Common myeloid progenitor, CD34-positive (primary cell): ENCODE measurements at regions not wholly inside any gene's neighbourhood (a gene's known extent, or its start where the extent isn't known, plus 50 kb on each side); places are given as distances from the start of the nearest gene placed in this dataset.

Experiments
- CTCF ChIA-PET: fragments of 350-600 bp; sonication (Branson Sonifier 250); formaldehyde crosslinking; loops from one replicate; lab custom pipeline; 2021; ENCODE audit warnings: antibody characterized with exemption; lab: Charles Lee
- POLR2A ChIA-PET: fragments of 350-600 bp; sonication (Branson Sonifier 250); formaldehyde crosslinking; loops from one replicate; lab custom pipeline; 2021; ENCODE audit warnings: antibody characterized with exemption; lab: Charles Lee
- DNase-seq, 3 donors: peaks; one replicate each; pipeline versions ENCODE4 v3.0.0 to v3.0.0-alpha.2; 2013
- H3K27ac ChIP-seq, 2 experiments: 1 replicate in 1 of 2; 2 replicates in 1 of 2; pipeline ENCODE4 v1.7.0; 2013; ENCODE audit warnings: inconsistent platforms in 2 of 2, low read length in 2 of 2, mild to moderate bottlenecking in 2 of 2, low read depth in 1 of 2, moderate library complexity in 1 of 2; ENCODE audit not compliant: severe bottlenecking in 2 of 2, insufficient read depth in 1 of 2, poor library complexity in 1 of 2
- H3K27me3 ChIP-seq, 5 experiments: replicated peaks in 2 of 5; 1 replicate in 3 of 5; 2 replicates in 2 of 5; pipeline versions ENCODE4 v1.6.1 to v1.7.0; 2013; ENCODE audit warnings: low read length in 4 of 5, mild to moderate bottlenecking in 2 of 5, moderate library complexity in 2 of 5, inconsistent platforms in 1 of 5; ENCODE audit not compliant: insufficient read depth in 5 of 5, control insufficient read depth in 4 of 5
- H3K36me3 ChIP-seq, 4 experiments: 1 replicate in 2 of 4; 2 replicates in 2 of 4; pipeline versions ENCODE4 v1.6.1 to v1.7.0; 2013; ENCODE audit warnings: low read length in 3 of 4, control low read depth in 1 of 4, mild to moderate bottlenecking in 1 of 4; ENCODE audit not compliant: control insufficient read depth in 4 of 4, insufficient read depth in 4 of 4
- H3K4me1 ChIP-seq, 4 experiments: 1 replicate in 3 of 4; 2 replicates in 1 of 4; pipeline versions ENCODE4 v1.6.1 to v1.7.1; 2013; ENCODE audit warnings: low read length in 3 of 4, mild to moderate bottlenecking in 3 of 4, control low read depth in 1 of 4, inconsistent platforms in 1 of 4, moderate library complexity in 1 of 4; ENCODE audit not compliant: control insufficient read depth in 4 of 4, insufficient read depth in 4 of 4; ENCODE audit errors: control extremely low read depth in 1 of 4
- H3K4me3 ChIP-seq, 7 experiments: 1 replicate in 4 of 7; 2 replicates in 3 of 7; pipeline versions ENCODE4 v1.5.1 to v1.7.0; 2013; ENCODE audit warnings: mild to moderate bottlenecking in 7 of 7, low read length in 6 of 7, moderate library complexity in 6 of 7, inconsistent platforms in 2 of 7, low read depth in 2 of 7, control low read depth in 1 of 7; ENCODE audit not compliant: insufficient read depth in 4 of 7, control insufficient read depth in 1 of 7; ENCODE audit errors: extremely low read depth in 1 of 7
- H3K9me3 ChIP-seq, 5 experiments: 1 replicate in 4 of 5; 2 replicates in 1 of 5; pipeline versions ENCODE4 v1.6.1 to v1.7.1; 2013; ENCODE audit warnings: low read length in 4 of 5, mild to moderate bottlenecking in 2 of 5, inconsistent platforms in 1 of 5, low read depth in 1 of 5, moderate library complexity in 1 of 5; ENCODE audit not compliant: control insufficient read depth in 4 of 5, insufficient read depth in 2 of 5; ENCODE audit errors: control extremely low read depth in 1 of 5
- WGBS: methylation state at CpG from one replicate; pipeline ENCODE4 v1.1.5; 2013; ENCODE audit not compliant: insufficient coverage; 5-methylcytosine and 5-hydroxymethylcytosine counted together

- POLR2A ChIA-PET = no interaction called here
- 60% methylated on average over 1 of the region's 4 CpGs for WGBS
- CTCF ChIA-PET = no interaction called here
Observed at GRCh38 chr5:101675510-101676219, 620.4 kb downstream of the SLCO4C1 start.

GRCh38 chr5:101673120-101673519, 623.0 kb downstream of the SLCO4C1 start:
- no peaks in the 10 kb centered on the region for H3K36me3 ChIP-seq
- ChIA-PET CTCF (no interaction called here), POLR2A (no interaction called here)
- H3K4me1 ChIP-seq = no peaks in the 10 kb centered on the region
- H3K27me3 ChIP-seq = peaks cover 0 to 3% (median 0%) of the 10 kb centered on the region in 5 experiments
- no peaks in the 10 kb centered on the region for H3K9me3 ChIP-seq
- no peak overlapping the region for H3K4me3 ChIP-seq
- no peak overlapping the region for H3K27ac ChIP-seq
- no peak for DNase-seq
- WGBS = no CpG with 5 or more reads among the region's 5 CpGs

More at GRCh38 chr5:101675510-101676219, 620.4 kb downstream of the SLCO4C1 start:
- Histone ChIP-seq H3K4me3 (no peak overlapping the region), H3K36me3 (no peaks in the 10 kb centered on the region), H3K27me3 (peaks cover 0 to 3% (median 0%) of the 10 kb centered on the region in 5 experiments), H3K27ac (no peak overlapping the region), H3K4me1 (no peaks in the 10 kb centered on the region), H3K9me3 (no peaks in the 10 kb centered on the region)
- DNase-seq = peak in 1 of 3 donors; percentile 5

- ChIA-PET POLR2A (no interaction called here), CTCF (interaction anchor here (0.6 kb wide), 1 partner anchor 8 kb away, joined by 3 read pairs; no protein-coding TSS in a partner anchor)
- Histone ChIP-seq H3K27ac (no peak overlapping the region), H3K36me3 (no peaks in the 10 kb centered on the region), H3K4me1 (no peaks in the 10 kb centered on the region), H3K27me3 (no peaks in the 10 kb centered on the region), H3K9me3 (no peaks in the 10 kb centered on the region), H3K4me3 (no peak overlapping the region)
- WGBS = 87% methylated on average over 6 of the region's 9 CpGs
- no peak for DNase-seq
Observed at GRCh38 chr5:101664071-101664791, 631.9 kb downstream of the SLCO4C1 start.

- Histone ChIP-seq H3K36me3 (no peaks in the 10 kb centered on the region), H3K27ac (no peak overlapping the region), H3K4me1 (no peaks in the 10 kb centered on the region), H3K9me3 (no peaks in the 10 kb centered on the region), H3K27me3 (no peaks in the 10 kb centered on the region), H3K4me3 (no peak overlapping the region)
- CTCF ChIA-PET = interaction anchor here (0.6 kb wide), 1 partner anchor 9 kb away, joined by 3 read pairs; no protein-coding TSS in a partner anchor
- POLR2A ChIA-PET = no interaction called here
- no peak for DNase-seq
- 67% methylated on average over 1 of the region's 2 CpGs for WGBS
Observed at GRCh38 chr5:101663543-101663942, 632.5 kb downstream of the SLCO4C1 start.

- Histone ChIP-seq H3K27ac (no peak overlapping the region), H3K27me3 (no peaks in the 10 kb centered on the region), H3K9me3 (no peaks in the 10 kb centered on the region), H3K4me1 (no peaks in the 10 kb centered on the region), H3K4me3 (no peak overlapping the region), H3K36me3 (no peaks in the 10 kb centered on the region)
- ChIA-PET POLR2A (no interaction called here), CTCF (no interaction called here)
- no peak for DNase-seq
Observed at GRCh38 chr5:101662263-101662662, 633.8 kb downstream of the SLCO4C1 start.

GRCh38 chr5:101658433-101658832, 637.7 kb downstream of the SLCO4C1 start:
- ChIA-PET CTCF (no interaction called here), POLR2A (no interaction called here)
- DNase-seq = no peak

GRCh38 chr5:101653996-101654395, 642.1 kb downstream of the SLCO4C1 start:
- H3K36me3 ChIP-seq = no peaks in the 10 kb centered on the region

More at GRCh38 chr5:101658433-101658832, 637.7 kb downstream of the SLCO4C1 start:
- Histone ChIP-seq H3K4me3 (no peak overlapping the region), H3K27ac (no peak overlapping the region), H3K4me1 (no peaks in the 10 kb centered on the region), H3K36me3 (no peaks in the 10 kb centered on the region), H3K9me3 (no peaks in the 10 kb centered on the region), H3K27me3 (no peaks in the 10 kb centered on the region)
- WGBS = 92% methylated on average over 6 of the region's 7 CpGs

More at GRCh38 chr5:101653996-101654395, 642.1 kb downstream of the SLCO4C1 start:
- Histone ChIP-seq H3K4me3 (no peak overlapping the region), H3K27me3 (no peaks in the 10 kb centered on the region), H3K27ac (no peak overlapping the region), H3K4me1 (no peaks in the 10 kb centered on the region), H3K9me3 (no peaks in the 10 kb centered on the region)
- no peak for DNase-seq
- WGBS = 42% methylated on average over 1 of the region's 2 CpGs
- ChIA-PET CTCF (no interaction called here), POLR2A (no interaction called here)
